NCI-H1417 treated with DMSO at 0.1 percent for 48 hours (cell line): ENCODE measurements at regions not wholly inside any gene's neighbourhood (a gene's known extent, or its start where the extent isn't known, plus 50 kb on each side); places are given as distances from the start of the nearest gene placed in this dataset.
"Not testable (repeated sequence)": the region's sequence is repeated elsewhere in the genome, so short reads cannot be mapped to it uniquely, and the experiment has no call there.

Experiments used
- DNase-seq: peaks from one replicate; lab custom pipeline; 2025; lab: John Stamatoyannopoulos, UW

- DNase-seq, result no peak
Observed at GRCh38 chr6:94902974-94903628, 674.2 kb upstream of the MANEA start.

- DNase-seq, result no peak
Observed at GRCh38 chr6:94899191-94899590, 678.1 kb upstream of the MANEA start.

GRCh38 chr6:94894300-94894699, 683.0 kb upstream of the MANEA start:
- DNase-seq, result no peak

GRCh38 chr6:94893327-94893726, 684.0 kb upstream of the MANEA start:
- DNase-seq, result no peak

- DNase-seq, result not testable (repeated sequence)
Observed at GRCh38 chr6:94873819-94874218, 703.5 kb upstream of the MANEA start.

GRCh38 chr6:94862112-94862511, 715.2 kb upstream of the MANEA start:
- DNase-seq, result no peak

- no peak for DNase-seq
Observed at GRCh38 chr6:94859924-94860323, 717.4 kb upstream of the MANEA start.

GRCh38 chr6:94856999-94857398, 720.3 kb upstream of the MANEA start:
- DNase-seq, result not testable (repeated sequence)

GRCh38 chr6:94851329-94851728, 726.0 kb upstream of the MANEA start:
- not testable (repeated sequence) for DNase-seq

GRCh38 chr6:94845742-94846141, 731.6 kb upstream of the MANEA start:
- no peak for DNase-seq

- no peak for DNase-seq
Observed at GRCh38 chr6:94835264-94835663, 742.1 kb upstream of the MANEA start.

- DNase-seq, result no peak
Observed at GRCh38 chr6:94813806-94814205, 763.5 kb upstream of the MANEA start.

- DNase-seq, result no peak
Observed at GRCh38 chr6:94801344-94801743, 776.0 kb upstream of the MANEA start.

GRCh38 chr6:94785514-94785913, 791.8 kb upstream of the MANEA start:
- no peak for DNase-seq

GRCh38 chr6:94785081-94785480, 792.3 kb upstream of the MANEA start:
- DNase-seq, result not testable (repeated sequence)

GRCh38 chr6:94769197-94769596, 808.1 kb upstream of the MANEA start:
- no peak for DNase-seq

GRCh38 chr6:94751641-94752329, 825.5 kb upstream of the MANEA start:
- no peak for DNase-seq

GRCh38 chr6:94736236-94736635, 841.1 kb upstream of the MANEA start:
- DNase-seq, result no peak

- DNase-seq, result no peak
Observed at GRCh38 chr6:94735270-94735669, 842.1 kb upstream of the MANEA start.

GRCh38 chr6:94734751-94735150, 842.6 kb upstream of the MANEA start:
- DNase-seq, result no peak

GRCh38 chr6:94733066-94733465, 844.3 kb upstream of the MANEA start:
- no peak for DNase-seq

- DNase-seq, result no peak
Observed at GRCh38 chr6:94727710-94728109, 849.6 kb upstream of the MANEA start.

- DNase-seq, result no peak
Observed at GRCh38 chr6:94721459-94721858, 855.9 kb upstream of the MANEA start.

- no peak for DNase-seq
Observed at GRCh38 chr6:94713446-94713845, 863.9 kb upstream of the MANEA start.
